Pancreas (tissue), 10 donors: ENCODE measurements at regions not wholly inside any gene's neighbourhood (a gene's known extent, or its start where the extent isn't known, plus 50 kb on each side); places are given as distances from the start of the nearest gene placed in this dataset.

Experiments used
- ATAC-seq, 4 donors: fragments of 200-7000 bp; cut with Tn5 transposase; one replicate each; pipeline versions ENCODE4 v1.8.0 to v1.9.1; 2020; ENCODE audit warnings: mild to moderate bottlenecking in 4 of 4, moderate library complexity in 4 of 4
- DNase-seq, 6 donors: peaks; one replicate each; pipeline ENCODE4 v3.0.0-alpha.2; 2020
- FAIRE-seq: peaks from 2 replicates; lab custom pipeline; 2012; peaks lifted over from hg19 to GRCh38; lab: Jason Lieb, UNC
- H3K27ac ChIP-seq, 4 donors: fragments of 200-600 bp; sonication (generic); 1 replicate in 3 of 4; 2 replicates in 1 of 4; pipeline versions ENCODE4 v1.5.0 to v1.8.0; 2020
- H3K27me3 ChIP-seq, 4 donors: fragments of 200-600 bp; one replicate each; pipeline ENCODE4 v1.8.0; 2021
- H3K36me3 ChIP-seq, 3 donors: fragments of 200-600 bp; sonication (generic) in 1 of 3; one replicate each; pipeline versions ENCODE4 v1.5.0 to v1.8.0; 2020 to 2021
- H3K4me1 ChIP-seq, 3 donors: fragments of 200-600 bp; one replicate each; pipeline ENCODE4 v1.8.0; 2021
- H3K4me3 ChIP-seq, 4 donors: fragments of 200-600 bp; sonication (generic) in 2 of 4; one replicate each; pipeline versions ENCODE4 v1.5.0 to v1.8.0; 2020 to 2021
- H3K9me3 ChIP-seq, 4 donors: fragments of 200-600 bp; one replicate each; pipeline ENCODE4 v1.8.0; 2021
- CTCF ChIP-seq, 4 donors: fragments of 200-600 bp; sonication (generic) in 3 of 4; IDR thresholded peaks; one replicate each; pipeline versions ENCODE4 v1.5.0 to v1.8.0; 2021; ENCODE audit warnings: antibody characterized with exemption in 4 of 4
- WGBS, 2 donors: extraction: QIAGEN DNeasy Blood & Tissue Kit; methylation state at CpG; one replicate each; pipeline ENCODE4 v1.1.7; 2013; 5-methylcytosine and 5-hydroxymethylcytosine counted together
- intact Hi-C, 3 donors: fragments of 100-400 bp; cut with DNase I; formaldehyde crosslinking; loops; one replicate each; pipeline versions ENCODE4 v1.11.1 to v1.14.2; 2022
- donor health status: healthy with polysubstance abuse.
- donor health status: DM: no; HTN: no; CAD: no; lungs with moderate emphysema.
- donor health status: DM: no; HTN: no; CAD: no.
- donor health status: control.
- donor health status: control.
- donor health status: Bipolar disorder and iron deficiency.
- donor health status: DM: yes; HTN: yes; CAD: no.
- donor health status: DM: no; HTN: no; CAD: no.
- donor health status: DM: no; HTN: no; CAD: no.
- donor health status: DM: yes; HTN: yes; CAD: no.

GRCh38 chr9:89871871-89872331, 267.1 kb downstream of the GADD45G start:
- Histone ChIP-seq H3K4me3 (no peak overlapping the region), H3K9me3 (no peaks in the 10 kb centered on the region), H3K27me3 (no peaks in the 10 kb centered on the region), H3K36me3 (no peaks in the 10 kb centered on the region), H3K4me1 (no peaks in the 10 kb centered on the region), H3K27ac (no peak overlapping the region)
- FAIRE-seq (no peak), ATAC-seq (no peak), DNase-seq (no peak)
- TF ChIP-seq CTCF (IDR thresholded peaks at IDR 0.05): no peak
- intact Hi-C loops: no loop called here
- WGBS, 2 donors: 87 to 90% methylated on average over 5 of the region's 5 CpGs

DNA sequence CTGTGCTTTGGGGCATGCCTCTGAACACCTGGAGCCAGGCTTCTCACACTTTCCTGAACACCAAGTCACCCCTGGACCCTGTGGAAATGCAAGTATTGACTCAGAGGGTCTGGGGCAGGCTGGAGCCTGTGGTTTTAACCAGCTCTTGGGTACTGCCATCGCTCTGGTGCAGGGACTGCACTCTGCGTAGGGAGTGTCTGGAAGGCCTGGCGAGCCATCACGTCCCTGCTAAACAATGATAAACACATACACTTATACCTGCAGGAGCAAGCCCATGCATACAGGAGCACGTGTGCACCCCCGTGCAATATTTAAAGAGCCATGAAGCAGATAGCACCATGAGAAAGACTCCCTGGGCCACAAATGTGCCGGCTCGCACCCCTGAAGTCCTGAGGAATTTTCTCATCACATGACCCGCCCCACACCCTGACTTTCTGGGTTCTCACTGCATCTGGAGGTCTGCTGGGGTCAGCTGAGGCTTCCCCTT, 267.7 kb downstream of the GADD45G start:
- Histone ChIP-seq H3K4me1 (no peaks in the 10 kb centered on the region), H3K27me3 (no peaks in the 10 kb centered on the region), H3K36me3 (no peaks in the 10 kb centered on the region), H3K4me3 (no peak overlapping the region), H3K27ac (no peak overlapping the region), H3K9me3 (no peaks in the 10 kb centered on the region)
- DNase-seq (no peak), FAIRE-seq (no peak), ATAC-seq (no peak)
- intact Hi-C loops: no loop called here
- no peak for TF ChIP-seq CTCF (IDR thresholded peaks at IDR 0.05)
- WGBS, 2 donors: 83 to 84% methylated on average over 9 of the region's 9 CpGs

DNA sequence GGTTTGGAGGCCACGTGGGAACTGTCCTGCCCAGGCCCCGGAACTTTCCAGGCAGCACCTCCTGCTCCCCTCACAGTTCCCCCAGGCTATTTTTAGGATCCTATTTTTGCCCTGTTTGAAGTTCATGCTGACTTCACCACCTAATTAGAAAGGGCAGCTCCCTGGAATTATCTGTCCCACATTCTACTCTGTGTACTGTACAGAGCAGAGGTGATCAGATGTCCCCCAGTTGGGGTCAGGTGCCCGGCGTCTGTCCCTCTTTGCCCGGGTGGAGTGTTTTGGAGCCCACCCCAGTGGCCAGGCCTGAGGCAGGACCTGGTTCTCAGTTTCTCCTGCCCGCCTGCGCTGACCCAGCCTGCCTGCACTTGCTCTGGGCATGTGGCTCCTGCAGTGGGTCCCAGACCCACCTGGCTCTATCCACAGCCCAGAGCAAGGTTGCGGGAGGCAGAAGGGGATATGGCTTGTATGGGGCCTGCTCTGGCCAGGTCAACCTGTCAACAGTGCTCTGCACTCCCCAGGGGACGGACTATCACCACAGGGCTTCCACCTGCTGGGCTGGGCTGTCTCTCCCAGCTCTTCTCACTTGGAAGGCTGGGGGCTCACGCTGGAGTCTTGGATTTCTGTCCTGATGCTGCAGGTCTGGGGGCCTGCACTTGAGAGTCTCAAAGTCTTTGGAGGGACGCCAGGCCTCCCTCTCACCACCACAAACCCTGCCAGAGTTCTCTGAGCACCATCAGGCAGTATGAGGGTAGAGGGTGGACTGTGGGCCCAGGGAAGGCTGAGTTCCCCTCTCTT, 268.3 kb downstream of the GADD45G start:
- intact Hi-C loops: no loop called here

GRCh38 chr9:89873801-89874200, 269.0 kb downstream of the GADD45G start:
- no peaks in the 10 kb centered on the region for H3K4me1 ChIP-seq
- DNase-seq: peak in 1 of 6 donors; percentile 48
- no peak overlapping the region for H3K27ac ChIP-seq
- no peak for ATAC-seq
- TF ChIP-seq CTCF (IDR thresholded peaks at IDR 0.05): no peak
- FAIRE-seq: no peak
- H3K36me3 ChIP-seq: no peaks in the 10 kb centered on the region
- WGBS, 2 donors: 88 to 95% methylated on average over 8 of the region's 8 CpGs
- H3K9me3 ChIP-seq: no peaks in the 10 kb centered on the region
- H3K27me3 ChIP-seq: no peaks in the 10 kb centered on the region
- no peak overlapping the region for H3K4me3 ChIP-seq
- intact Hi-C loops: no loop called here

More for the DNA sequence above, 268.3 kb downstream of the GADD45G start:
- no peak for DNase-seq
- Histone ChIP-seq H3K27me3 (no peaks in the 10 kb centered on the region), H3K4me3 (no peak overlapping the region), H3K4me1 (no peaks in the 10 kb centered on the region), H3K27ac (no peak overlapping the region), H3K36me3 (no peaks in the 10 kb centered on the region), H3K9me3 (no peaks in the 10 kb centered on the region)
- WGBS, 2 donors: 84 to 93% methylated on average over 11 of the region's 11 CpGs
- ATAC-seq: no peak
- FAIRE-seq: no peak
- TF ChIP-seq CTCF (IDR thresholded peaks at IDR 0.05): no peak
